GM21423 (cell line): ENCODE measurements at regions not wholly inside any gene's neighbourhood (a gene's known extent, or its start where the extent isn't known, plus 50 kb on each side); places are given as distances from the start of the nearest gene placed in this dataset.

ENCODE experiments used
- ATAC-seq: cut with Tn5 transposase; IDR thresholded peaks from one replicate; pipeline ENCODE4 v1.9.1; 2021; ENCODE audit warnings: mild to moderate bottlenecking, moderate library complexity; ENCODE audit not compliant: unreplicated experiment

GRCh38 chr1:36743286-36744005 is 260.7 kb upstream of the CSF3R start:
- ATAC-seq: no peak

- no peak for ATAC-seq
Observed at GRCh38 chr1:36741066-36741465, 258.4 kb upstream of the CSF3R start.

- no peak for ATAC-seq
Observed at GRCh38 chr1:36740446-36740845, 257.7 kb upstream of the CSF3R start.

- no peak for ATAC-seq
Observed at GRCh38 chr1:36739703-36740289, 257.1 kb upstream of the CSF3R start.

GRCh38 chr1:36738245-36738644 is 255.5 kb upstream of the CSF3R start:
- ATAC-seq: no peak

- ATAC-seq: no peak
Observed at GRCh38 chr1:36737767-36738166, 255.1 kb upstream of the CSF3R start.

- no peak for ATAC-seq
Observed at GRCh38 chr1:36737038-36737555, 254.4 kb upstream of the CSF3R start.

GRCh38 chr1:36735939-36736730 is 253.4 kb upstream of the CSF3R start:
- ATAC-seq: no peak

GRCh38 chr1:36735436-36735835 is 252.7 kb upstream of the CSF3R start:
- ATAC-seq: no peak

GRCh38 chr1:36734356-36734755 is 251.6 kb upstream of the CSF3R start:
- ATAC-seq: no peak

- ATAC-seq: no peak
Observed at GRCh38 chr1:36733748-36734147, 251.0 kb upstream of the CSF3R start.

- no peak for ATAC-seq
Observed at GRCh38 chr1:36732015-36732356, 249.3 kb upstream of the CSF3R start.

GRCh38 chr1:36731226-36732014 is 248.7 kb upstream of the CSF3R start:
- no peak for ATAC-seq

GRCh38 chr1:36730599-36730998 is 247.9 kb upstream of the CSF3R start:
- ATAC-seq: no peak

- no peak for ATAC-seq
Observed at GRCh38 chr1:36729716-36730510, 247.2 kb upstream of the CSF3R start.

GRCh38 chr1:36729289-36729688 is 246.6 kb upstream of the CSF3R start:
- ATAC-seq: no peak

GRCh38 chr1:36728846-36729245 is 246.1 kb upstream of the CSF3R start:
- ATAC-seq: no peak

GRCh38 chr1:36728051-36728450 is 245.3 kb upstream of the CSF3R start:
- no peak for ATAC-seq

- ATAC-seq: no peak
Observed at GRCh38 chr1:36725151-36725550, 242.4 kb upstream of the CSF3R start.

- ATAC-seq: no peak
Observed at GRCh38 chr1:36723813-36724212, 241.1 kb upstream of the CSF3R start.
